LNCaP clone FGC (cell line): ENCODE measurements at regions not wholly inside any gene's neighbourhood (a gene's known extent, or its start where the extent isn't known, plus 50 kb on each side); places are given as distances from the start of the nearest gene placed in this dataset.
A peak's percentile ranks its signal among the peaks of the same experiment; 100 is the strongest.

Experiments used
- DNase-seq: peaks from one replicate; pipeline ENCODE4 v3.0.0-alpha.2; 2011; ENCODE audit warnings: low read depth
- H3K4me3 ChIP-seq: 2 replicates; pipeline ENCODE4 v1.5.1; 2011; ENCODE audit warnings: mild to moderate bottlenecking, low read depth, low read length, control low read depth
- CTCF ChIP-seq: IDR thresholded peaks from 2 replicates; pipeline ENCODE4 v1.5.1; 2012; ENCODE audit warnings: mild to moderate bottlenecking; ENCODE audit not compliant: control insufficient read depth, insufficient read depth; ENCODE audit errors: extremely low read depth

- no peak overlapping the region for H3K4me3 ChIP-seq
- TF ChIP-seq CTCF = no peak
- no peak for DNase-seq
These were observed 1611.0 kb upstream of the ACO1 start for GRCh38 chr9:30773427-30773826.

GRCh38 chr9:30774326-30774725 is 1610.1 kb upstream of the ACO1 start:
- DNase-seq = peak; percentile 18
- TF ChIP-seq CTCF = peak; percentile 66
- no peak overlapping the region for H3K4me3 ChIP-seq

- no peak overlapping the region for H3K4me3 ChIP-seq
- DNase-seq = no peak
- TF ChIP-seq CTCF = no peak
These were observed 1609.2 kb upstream of the ACO1 start for GRCh38 chr9:30775236-30775635.

- DNase-seq = no peak
- no peak overlapping the region for H3K4me3 ChIP-seq
These were observed 1587.7 kb upstream of the ACO1 start for GRCh38 chr9:30796764-30797163.

GRCh38 chr9:30799527-30800101 is 1584.8 kb upstream of the ACO1 start:
- no peak for TF ChIP-seq CTCF
- no peak overlapping the region for H3K4me3 ChIP-seq
- no peak for DNase-seq

More at GRCh38 chr9:30796764-30797163, 1587.7 kb upstream of the ACO1 start:
- TF ChIP-seq CTCF = no peak

- no peak for TF ChIP-seq CTCF
- no peak overlapping the region for H3K4me3 ChIP-seq
- no peak for DNase-seq
These were observed 1584.0 kb upstream of the ACO1 start for GRCh38 chr9:30800421-30800820.

- no peak for TF ChIP-seq CTCF
- no peak for DNase-seq
- H3K4me3 ChIP-seq = no peak overlapping the region
These were observed 1571.6 kb upstream of the ACO1 start for GRCh38 chr9:30812821-30813220.
